Suprapubic skin (tissue), 4 donors: ENCODE measurements at regions not wholly inside any gene's neighbourhood (a gene's known extent, or its start where the extent isn't known, plus 50 kb on each side); places are given as distances from the start of the nearest gene placed in this dataset.

Experiments used
- DNase-seq, 2 donors: peaks; one replicate each; pipeline ENCODE4 v3.0.0-alpha.2; 2019; ENCODE audit warnings: low spot score in 2 of 2
- H3K27ac ChIP-seq: fragments of 200-600 bp; sonication (generic); one replicate; pipeline ENCODE4 v1.5.1; 2019
- H3K27me3 ChIP-seq: fragments of 200-600 bp; sonication (generic); one replicate; pipeline ENCODE4 v1.5.1; 2019
- H3K36me3 ChIP-seq: fragments of 200-600 bp; sonication (generic); one replicate; pipeline ENCODE4 v1.5.1; 2019
- H3K4me1 ChIP-seq: fragments of 200-600 bp; sonication (generic); one replicate; pipeline ENCODE4 v1.5.1; 2019
- H3K4me3 ChIP-seq: fragments of 200-600 bp; sonication (generic); one replicate; pipeline ENCODE4 v1.5.1; 2019; ENCODE audit warnings: mild to moderate bottlenecking
- H3K9me3 ChIP-seq: fragments of 200-600 bp; sonication (generic); one replicate; pipeline ENCODE4 v1.5.1; 2019
- EP300 ChIP-seq: sonication (generic); formaldehyde crosslinking; IDR thresholded peaks from one replicate; pipeline ENCODE4 v1.6.1; 2017; ENCODE audit warnings: antibody characterized with exemption
- POLR2A ChIP-seq, 2 donors: fragments of 450-650 bp; IDR thresholded peaks; one replicate each; pipeline ENCODE4 v1.6.1; 2017; ENCODE audit warnings: antibody characterized with exemption in 2 of 2, mild to moderate bottlenecking in 2 of 2, moderate library complexity in 2 of 2
- POLR2AphosphoS5 ChIP-seq, 3 donors: sonication (generic); formaldehyde crosslinking; IDR thresholded peaks; one replicate each; pipeline ENCODE4 v1.6.1; 2017; ENCODE audit warnings: antibody characterized with exemption in 3 of 3
- WGBS: methylation state at CpG from one replicate; pipeline ENCODE4 v1.1.5; 2018; 5-methylcytosine and 5-hydroxymethylcytosine counted together
- TF ChIP-seq, protein P1 (sequence below), 2 donors: fragments of 200-600 bp in 1 of 2; fragments of 450-650 bp in 1 of 2; sonication (generic) in 1 of 2; IDR thresholded peaks; one replicate each; pipeline ENCODE4 v1.5.1; 2016 to 2019; ENCODE audit warnings: antibody characterized with exemption in 2 of 2, mild to moderate bottlenecking in 1 of 2, moderate library complexity in 1 of 2

DNA sequence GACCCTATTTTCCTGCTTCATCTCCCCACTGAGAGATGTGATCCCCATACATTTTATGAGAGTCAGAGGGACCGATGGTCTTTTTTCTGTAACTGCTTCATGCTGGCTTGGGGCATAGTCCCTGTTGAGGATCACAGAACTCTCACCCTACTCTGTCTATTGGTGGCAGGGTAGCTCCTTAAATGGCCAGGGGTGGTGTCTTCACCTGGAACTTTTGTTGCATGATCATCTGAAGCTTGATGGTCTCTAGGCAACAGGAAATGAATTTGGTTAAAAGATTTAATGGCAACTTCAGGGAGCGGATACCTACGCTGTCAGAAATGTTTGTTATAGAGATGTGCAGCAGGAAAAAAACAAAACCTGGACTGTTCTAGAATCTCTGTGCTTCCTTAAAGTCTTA, 87.0 kb upstream of the GLIS3 start:
- no peak overlapping the region for H3K4me3 ChIP-seq
- no peak for DNase-seq
- WGBS = 95% methylated on average over 3 of the region's 3 CpGs
- H3K9me3 ChIP-seq = no peaks in the 10 kb centered on the region
- no peak overlapping the region for H3K27ac ChIP-seq
- no peaks in the 10 kb centered on the region for H3K27me3 ChIP-seq
- no peaks in the 10 kb centered on the region for H3K36me3 ChIP-seq
- H3K4me1 ChIP-seq = no peaks in the 10 kb centered on the region
- TF ChIP-seq, protein P1, sequence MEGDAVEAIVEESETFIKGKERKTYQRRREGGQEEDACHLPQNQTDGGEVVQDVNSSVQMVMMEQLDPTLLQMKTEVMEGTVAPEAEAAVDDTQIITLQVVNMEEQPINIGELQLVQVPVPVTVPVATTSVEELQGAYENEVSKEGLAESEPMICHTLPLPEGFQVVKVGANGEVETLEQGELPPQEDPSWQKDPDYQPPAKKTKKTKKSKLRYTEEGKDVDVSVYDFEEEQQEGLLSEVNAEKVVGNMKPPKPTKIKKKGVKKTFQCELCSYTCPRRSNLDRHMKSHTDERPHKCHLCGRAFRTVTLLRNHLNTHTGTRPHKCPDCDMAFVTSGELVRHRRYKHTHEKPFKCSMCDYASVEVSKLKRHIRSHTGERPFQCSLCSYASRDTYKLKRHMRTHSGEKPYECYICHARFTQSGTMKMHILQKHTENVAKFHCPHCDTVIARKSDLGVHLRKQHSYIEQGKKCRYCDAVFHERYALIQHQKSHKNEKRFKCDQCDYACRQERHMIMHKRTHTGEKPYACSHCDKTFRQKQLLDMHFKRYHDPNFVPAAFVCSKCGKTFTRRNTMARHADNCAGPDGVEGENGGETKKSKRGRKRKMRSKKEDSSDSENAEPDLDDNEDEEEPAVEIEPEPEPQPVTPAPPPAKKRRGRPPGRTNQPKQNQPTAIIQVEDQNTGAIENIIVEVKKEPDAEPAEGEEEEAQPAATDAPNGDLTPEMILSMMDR (IDR thresholded peaks at IDR 0.05) = no peak
- TF ChIP-seq POLR2AphosphoS5 (IDR thresholded peaks at IDR 0.05) = no peak
- TF ChIP-seq POLR2A (IDR thresholded peaks at IDR 0.05) = no peak
- no peak for TF ChIP-seq EP300

DNA sequence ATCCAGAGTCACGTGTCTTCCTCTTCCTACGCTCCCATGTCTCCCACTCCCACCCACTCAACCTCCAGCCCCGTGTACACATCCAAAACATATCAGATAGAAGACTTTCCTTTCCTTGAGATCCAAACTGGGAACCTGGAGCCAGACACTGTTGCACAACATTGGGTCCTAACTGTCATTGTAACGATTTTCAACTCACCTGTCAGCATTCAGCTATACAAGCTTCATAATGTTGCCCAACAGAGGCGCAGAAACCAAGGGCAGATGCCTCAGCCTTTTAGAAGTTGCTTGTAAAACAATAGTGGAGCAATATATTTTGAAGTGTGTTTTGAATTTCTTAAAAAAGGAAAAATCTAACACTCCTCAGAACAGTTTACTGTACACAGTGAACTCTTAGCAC, 84.9 kb upstream of the GLIS3 start:
- H3K9me3 ChIP-seq = no peaks in the 10 kb centered on the region
- no peak for DNase-seq
- H3K4me3 ChIP-seq = no peak overlapping the region
- TF ChIP-seq, protein P1 (IDR thresholded peaks at IDR 0.05) = no peak
- TF ChIP-seq EP300 (no peak), POLR2AphosphoS5 (IDR thresholded peaks at IDR 0.05) (no peak), POLR2A (IDR thresholded peaks at IDR 0.05) (no peak)
- H3K27ac ChIP-seq = no peak overlapping the region
- no peaks in the 10 kb centered on the region for H3K36me3 ChIP-seq
- H3K4me1 ChIP-seq = no peaks in the 10 kb centered on the region
- H3K27me3 ChIP-seq = no peaks in the 10 kb centered on the region
- WGBS = 66% methylated on average over 5 of the region's 5 CpGs

DNA sequence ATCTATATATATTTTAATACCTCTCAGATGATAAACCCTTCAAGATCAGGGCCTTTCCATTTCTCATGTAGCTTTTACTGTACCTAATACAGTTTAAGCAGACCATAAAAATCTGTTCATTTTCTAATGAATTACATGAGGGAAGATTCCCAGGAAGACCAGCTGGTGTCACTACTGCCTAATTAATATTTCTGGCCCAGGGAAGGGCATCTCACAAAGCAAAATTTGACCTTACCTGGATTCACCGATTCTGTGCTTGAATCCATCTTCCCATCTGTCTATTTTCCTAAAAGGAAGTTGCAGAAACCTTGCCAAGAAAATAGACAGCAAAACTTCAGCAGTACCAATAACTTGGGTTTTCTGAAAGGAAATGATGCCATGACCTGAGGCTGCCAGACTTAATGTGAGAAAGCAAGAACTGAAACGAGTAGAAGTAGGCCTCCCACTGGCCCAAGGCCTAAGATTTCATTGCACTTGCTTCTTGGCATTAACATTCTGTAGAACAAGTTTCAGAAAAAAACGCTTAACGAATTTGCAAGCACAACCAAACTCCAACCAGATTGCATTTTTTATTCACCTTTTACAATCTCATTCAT, 83.0 kb upstream of the GLIS3 start:
- TF ChIP-seq, protein P1 (IDR thresholded peaks at IDR 0.05) = peak; percentile 25 to 41
- TF ChIP-seq POLR2A (IDR thresholded peaks at IDR 0.05) = no peak

DNA sequence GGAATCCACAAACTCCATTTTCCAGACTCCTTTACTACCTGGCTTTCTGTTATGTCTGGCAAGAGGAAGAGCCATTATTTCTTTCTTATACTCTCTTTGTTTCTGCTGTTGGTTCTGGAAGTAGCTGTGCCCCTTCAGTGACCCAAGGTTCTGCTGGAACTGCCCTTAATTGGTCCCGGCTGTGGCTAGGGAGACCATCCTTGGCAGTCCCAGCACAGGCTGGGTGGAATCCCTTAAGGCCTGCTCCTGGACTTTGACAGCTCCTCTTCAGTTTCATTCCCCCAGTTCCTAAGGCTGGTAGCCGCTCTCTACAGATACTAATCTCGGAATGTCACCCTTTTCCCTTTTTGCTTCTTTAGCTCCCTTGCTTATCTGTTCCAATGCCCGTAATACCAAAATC, 81.9 kb upstream of the GLIS3 start:
- DNase-seq = no peak
- H3K4me3 ChIP-seq = no peak overlapping the region
- H3K36me3 ChIP-seq = no peaks in the 10 kb centered on the region
- H3K4me1 ChIP-seq = no peaks in the 10 kb centered on the region
- no peaks in the 10 kb centered on the region for H3K27me3 ChIP-seq
- no peak overlapping the region for H3K27ac ChIP-seq
- TF ChIP-seq, protein P1 (IDR thresholded peaks at IDR 0.05) = no peak
- TF ChIP-seq POLR2A (IDR thresholded peaks at IDR 0.05) = no peak
- no peak for TF ChIP-seq POLR2AphosphoS5 (IDR thresholded peaks at IDR 0.05)
- TF ChIP-seq EP300 = no peak
- H3K9me3 ChIP-seq = no peaks in the 10 kb centered on the region
- 73% methylated on average over 4 of the region's 4 CpGs for WGBS

More for the DNA sequence above, 83.0 kb upstream of the GLIS3 start:
- no peaks in the 10 kb centered on the region for H3K36me3 ChIP-seq
- WGBS = 36% methylated on average over 4 of the region's 4 CpGs
- no peaks in the 10 kb centered on the region for H3K9me3 ChIP-seq
- no peak for DNase-seq
- no peaks in the 10 kb centered on the region for H3K4me1 ChIP-seq
- H3K27ac ChIP-seq = no peak overlapping the region
- H3K27me3 ChIP-seq = no peaks in the 10 kb centered on the region
- H3K4me3 ChIP-seq = no peak overlapping the region

DNA sequence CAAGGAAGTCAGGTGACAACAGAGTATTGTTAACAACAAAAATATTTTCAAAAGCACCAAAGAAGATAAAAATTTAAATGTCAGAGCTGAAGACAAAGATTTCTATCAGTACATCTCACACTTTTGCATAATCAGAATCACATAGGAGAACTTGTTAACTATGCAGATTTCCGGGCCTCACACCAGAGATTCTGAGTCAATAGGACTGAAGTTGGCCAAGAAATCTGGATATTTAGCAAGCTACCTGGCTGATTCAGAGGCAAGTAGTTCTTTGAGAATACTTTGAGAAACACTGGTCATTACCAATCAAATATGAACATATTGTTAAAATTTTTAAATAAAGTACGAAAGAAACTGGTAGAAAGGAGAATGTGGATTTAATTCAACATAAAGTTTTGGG, 80.5 kb upstream of the GLIS3 start:
- Histone ChIP-seq H3K36me3 (no peaks in the 10 kb centered on the region), H3K4me3 (no peak overlapping the region), H3K4me1 (no peaks in the 10 kb centered on the region), H3K27ac (no peak overlapping the region), H3K27me3 (no peaks in the 10 kb centered on the region), H3K9me3 (no peaks in the 10 kb centered on the region)
- DNase-seq = no peak
- 93% methylated on average over 2 of the region's 2 CpGs for WGBS
- TF ChIP-seq POLR2A (IDR thresholded peaks at IDR 0.05) (no peak), EP300 (no peak), POLR2AphosphoS5 (IDR thresholded peaks at IDR 0.05) (no peak)
- TF ChIP-seq, protein P1 (IDR thresholded peaks at IDR 0.05) = no peak
